Osteoblast (primary cell): ENCODE measurements at regions not wholly inside any gene's neighbourhood (a gene's known extent, or its start where the extent isn't known, plus 50 kb on each side); places are given as distances from the start of the nearest gene placed in this dataset.

Experiments used
- DNase-seq: peaks from one replicate; pipeline ENCODE4 v3.0.0; 2011; ENCODE audit warnings: low spot score, mixed read lengths; ENCODE audit not compliant: insufficient read length; ENCODE audit errors: missing footprints
- H2AFZ ChIP-seq: 2 replicates; pipeline ENCODE4 v1.6.0; 2011; ENCODE audit warnings: mild to moderate bottlenecking, low read length
- H3K27ac ChIP-seq: 2 replicates; pipeline ENCODE4 v1.5.1; 2011; ENCODE audit warnings: mild to moderate bottlenecking, low read depth, low read length, moderate library complexity
- H3K27me3 ChIP-seq: 2 replicates; pipeline ENCODE4 v1.6.0; 2012; ENCODE audit warnings: mild to moderate bottlenecking, control low read depth, inconsistent platforms, low read length, moderate library complexity; ENCODE audit not compliant: insufficient read depth
- H3K36me3 ChIP-seq: 2 replicates; pipeline ENCODE4 v1.5.1; 2011; ENCODE audit warnings: mild to moderate bottlenecking, low read length, control low read depth, moderate library complexity; ENCODE audit not compliant: insufficient read depth
- H3K4me1 ChIP-seq: 2 replicates; pipeline ENCODE4 v1.5.1; 2011; ENCODE audit warnings: mild to moderate bottlenecking, low read length, control low read depth, moderate library complexity; ENCODE audit not compliant: insufficient read depth
- H3K4me2 ChIP-seq: 2 replicates; pipeline ENCODE4 v1.6.0; 2011; ENCODE audit warnings: mild to moderate bottlenecking, low read length; ENCODE audit not compliant: insufficient read depth
- H3K4me3 ChIP-seq: fragments of 200-600 bp; sonication (generic); 3 replicates; pipeline ENCODE4 v1.5.1; 2012; ENCODE audit warnings: mild to moderate bottlenecking, low read length, inconsistent platforms; ENCODE audit not compliant: insufficient read depth
- H3K79me2 ChIP-seq: 2 replicates; pipeline ENCODE4 v1.6.0; 2012; ENCODE audit warnings: mild to moderate bottlenecking, low read length, control low read depth, inconsistent platforms; ENCODE audit not compliant: insufficient read depth
- H3K9me3 ChIP-seq: 2 replicates; pipeline ENCODE4 v1.5.1; 2011; ENCODE audit warnings: low read depth, low read length, control low read depth
- H4K20me1 ChIP-seq: 2 replicates; pipeline ENCODE4 v1.6.0; 2012; ENCODE audit warnings: mild to moderate bottlenecking, low read length, control low read depth; ENCODE audit not compliant: insufficient read depth
- CTCF ChIP-seq: IDR thresholded peaks from 2 replicates; pipeline ENCODE4 v1.5.1; 2011; ENCODE audit warnings: mild to moderate bottlenecking, low read depth, low read length, moderate library complexity; ENCODE audit errors: extremely low read depth

DNA sequence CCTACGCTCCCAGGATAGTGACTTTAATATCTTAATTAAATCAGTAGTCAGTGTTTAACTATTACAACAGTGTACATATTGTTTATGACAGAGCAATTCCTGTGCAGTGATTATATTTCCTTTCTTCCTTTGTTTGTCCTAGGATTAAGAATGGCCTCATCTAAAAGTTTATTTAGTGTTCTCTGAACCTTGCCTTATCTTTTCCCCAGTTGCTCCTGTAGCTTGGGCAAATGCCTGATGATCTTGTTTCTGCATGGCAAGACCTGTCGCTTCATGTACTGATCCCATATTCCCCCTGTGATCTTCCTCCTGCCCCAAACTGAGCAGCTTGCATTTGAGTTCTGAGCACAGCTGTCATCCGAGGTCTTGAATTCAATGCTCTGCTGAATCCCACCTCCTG is 69.1 kb upstream of the STUM start:
- Histone ChIP-seq H2AFZ (no peak overlapping the region), H3K79me2 (no peaks in the 10 kb centered on the region), H3K4me3 (no peak overlapping the region), H3K4me2 (no peak overlapping the region), H3K9me3 (no peaks in the 10 kb centered on the region), H3K27ac (no peak overlapping the region), H3K36me3 (no peaks in the 10 kb centered on the region), H3K27me3 (peaks cover 18% of the 10 kb centered on the region), H3K4me1 (no peaks in the 10 kb centered on the region), H4K20me1 (no peaks in the 10 kb centered on the region)
- no peak for TF ChIP-seq CTCF
- DNase-seq = no peak

DNA sequence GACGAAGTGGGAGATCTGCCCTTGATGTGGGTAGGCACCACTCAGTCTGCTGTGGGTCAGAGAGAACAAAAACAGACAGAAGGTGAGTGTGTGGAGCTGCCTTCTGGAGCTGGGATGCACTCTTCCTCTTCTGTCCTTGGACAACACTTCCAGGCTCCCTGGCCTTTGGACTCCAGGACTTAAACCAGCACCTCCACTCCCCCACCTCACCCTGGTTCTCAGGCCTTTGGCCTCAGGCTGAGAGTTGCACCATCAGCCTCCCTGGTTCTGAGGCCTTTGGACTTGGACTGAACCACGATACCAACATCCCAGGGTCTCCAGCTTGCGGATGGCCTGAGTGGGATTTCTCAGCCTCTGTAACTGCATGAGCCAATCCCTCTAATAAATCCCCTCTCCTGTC is 68.1 kb upstream of the STUM start:
- H3K9me3 ChIP-seq = no peaks in the 10 kb centered on the region
- peaks cover 27% of the 10 kb centered on the region for H3K27me3 ChIP-seq
- H3K4me3 ChIP-seq = no peak overlapping the region
- TF ChIP-seq CTCF = no peak
- H3K4me2 ChIP-seq = no peak overlapping the region
- no peaks in the 10 kb centered on the region for H3K79me2 ChIP-seq
- H3K27ac ChIP-seq = no peak overlapping the region
- no peak for DNase-seq
- H4K20me1 ChIP-seq = no peaks in the 10 kb centered on the region
- no peaks in the 10 kb centered on the region for H3K36me3 ChIP-seq
- no peaks in the 10 kb centered on the region for H3K4me1 ChIP-seq
- H2AFZ ChIP-seq = no peak overlapping the region

- Histone ChIP-seq H3K9me3 (no peaks in the 10 kb centered on the region), H3K4me2 (no peak overlapping the region), H3K27ac (no peak overlapping the region), H3K4me3 (no peak overlapping the region), H3K36me3 (no peaks in the 10 kb centered on the region), H3K79me2 (no peaks in the 10 kb centered on the region), H3K27me3 (peaks cover 32% of the 10 kb centered on the region), H2AFZ (no peak overlapping the region), H4K20me1 (no peaks in the 10 kb centered on the region), H3K4me1 (no peaks in the 10 kb centered on the region)
- DNase-seq = no peak
- no peak for TF ChIP-seq CTCF
Observed at GRCh38 chr1:226481133-226481532, 67.4 kb upstream of the STUM start.

- peaks cover 35% of the 10 kb centered on the region for H3K27me3 ChIP-seq
- no peak overlapping the region for H2AFZ ChIP-seq
- no peak overlapping the region for H3K27ac ChIP-seq
- no peaks in the 10 kb centered on the region for H4K20me1 ChIP-seq
- H3K79me2 ChIP-seq = no peaks in the 10 kb centered on the region
- no peak for TF ChIP-seq CTCF
- no peak for DNase-seq
- no peaks in the 10 kb centered on the region for H3K9me3 ChIP-seq
- no peak overlapping the region for H3K4me3 ChIP-seq
- no peaks in the 10 kb centered on the region for H3K4me1 ChIP-seq
- no peak overlapping the region for H3K4me2 ChIP-seq
- no peaks in the 10 kb centered on the region for H3K36me3 ChIP-seq
Observed at GRCh38 chr1:226482196-226482595, 66.4 kb upstream of the STUM start.
